ENCODE measurements at regions not wholly inside any gene's neighbourhood (a gene's known extent, or its start where the extent isn't known, plus 50 kb on each side); places are given as distances from the start of the nearest gene placed in this dataset.

DNA sequence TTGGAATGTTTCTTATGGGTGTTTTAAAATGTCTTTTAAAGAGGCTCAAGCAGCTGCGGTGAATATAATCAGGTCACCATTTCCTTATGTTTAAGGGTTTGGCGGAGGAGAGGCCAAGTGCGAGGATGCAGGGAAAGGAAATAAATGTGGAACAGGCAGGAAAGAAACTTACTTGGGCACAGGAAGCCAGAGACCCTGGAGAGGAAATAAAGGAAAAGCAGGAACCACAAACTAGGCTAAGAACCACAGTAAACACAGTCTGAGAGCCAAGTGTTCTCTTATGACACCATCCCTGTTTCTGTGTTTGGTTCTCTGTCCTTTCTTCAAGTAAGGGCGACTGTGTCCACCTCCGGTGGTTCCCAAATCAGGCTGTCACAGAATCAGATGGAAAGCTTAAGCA is 166.5 kb downstream of the C9orf152 start:
- Mint-ChIP-seq H3K27me3 (ENCODE audit: low read depth, poor library complexity) (peaks cover 19% of the 10 kb centered on the region), H3K4me3 (no peak overlapping the region), H3K27ac (peak overlapping the region; percentile 12), H3K36me3 (ENCODE audit: low read depth) (no peaks in the 10 kb centered on the region), H3K9me3 (peaks cover 8% of the 10 kb centered on the region), H3K4me1 (peaks cover 4% of the 10 kb centered on the region)
- TF ChIP-seq, protein P1, sequence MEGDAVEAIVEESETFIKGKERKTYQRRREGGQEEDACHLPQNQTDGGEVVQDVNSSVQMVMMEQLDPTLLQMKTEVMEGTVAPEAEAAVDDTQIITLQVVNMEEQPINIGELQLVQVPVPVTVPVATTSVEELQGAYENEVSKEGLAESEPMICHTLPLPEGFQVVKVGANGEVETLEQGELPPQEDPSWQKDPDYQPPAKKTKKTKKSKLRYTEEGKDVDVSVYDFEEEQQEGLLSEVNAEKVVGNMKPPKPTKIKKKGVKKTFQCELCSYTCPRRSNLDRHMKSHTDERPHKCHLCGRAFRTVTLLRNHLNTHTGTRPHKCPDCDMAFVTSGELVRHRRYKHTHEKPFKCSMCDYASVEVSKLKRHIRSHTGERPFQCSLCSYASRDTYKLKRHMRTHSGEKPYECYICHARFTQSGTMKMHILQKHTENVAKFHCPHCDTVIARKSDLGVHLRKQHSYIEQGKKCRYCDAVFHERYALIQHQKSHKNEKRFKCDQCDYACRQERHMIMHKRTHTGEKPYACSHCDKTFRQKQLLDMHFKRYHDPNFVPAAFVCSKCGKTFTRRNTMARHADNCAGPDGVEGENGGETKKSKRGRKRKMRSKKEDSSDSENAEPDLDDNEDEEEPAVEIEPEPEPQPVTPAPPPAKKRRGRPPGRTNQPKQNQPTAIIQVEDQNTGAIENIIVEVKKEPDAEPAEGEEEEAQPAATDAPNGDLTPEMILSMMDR (IDR thresholded peaks at IDR 0.05), result no peak
- DNase-seq, result no peak

DNA sequence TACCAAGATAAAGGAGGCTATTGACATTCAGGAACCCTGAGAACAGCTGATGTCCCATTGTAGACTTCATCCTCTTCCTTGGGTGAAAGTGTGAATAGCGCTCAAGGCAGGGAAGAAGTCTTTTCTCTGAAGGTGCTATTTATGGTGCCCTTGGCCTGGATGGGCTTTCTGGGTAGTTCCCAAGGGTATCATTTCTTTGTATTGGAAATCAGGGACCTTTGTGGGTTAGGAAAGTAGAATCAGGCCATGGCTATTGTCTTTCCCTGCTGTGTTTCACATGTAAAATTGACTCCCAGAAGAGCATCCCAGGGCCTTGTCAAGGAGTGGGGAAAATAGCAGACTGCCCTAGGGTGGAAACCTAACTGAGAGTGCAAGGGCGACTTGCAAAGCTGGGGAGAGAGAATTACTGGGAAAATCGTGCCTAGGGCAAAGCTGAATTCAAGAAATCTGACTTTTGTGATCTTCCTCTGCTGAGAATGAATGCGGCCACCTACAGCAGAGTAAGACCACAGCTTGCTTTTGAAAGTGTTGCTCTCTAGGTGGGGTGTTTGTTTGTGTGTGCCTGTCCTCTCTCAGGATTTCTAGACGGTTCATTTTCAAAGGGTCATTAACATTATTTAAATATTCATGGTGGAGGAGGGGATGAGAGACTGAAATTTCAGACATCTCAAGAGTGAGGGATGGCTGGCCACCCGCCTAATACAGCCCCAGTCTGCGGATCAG is 160.6 kb downstream of the C9orf152 start:
- Mint-ChIP-seq H3K4me1 (peaks cover 38% of the 10 kb centered on the region), H3K27ac (peak overlapping the region; percentile 30), H3K4me3 (peak overlapping the region; percentile 90), H3K36me3 (ENCODE audit: low read depth) (no peaks in the 10 kb centered on the region), H3K9me3 (peaks cover 8% of the 10 kb centered on the region), H3K27me3 (ENCODE audit: low read depth, poor library complexity) (peaks cover 62% of the 10 kb centered on the region)
- no peak for DNase-seq
- TF ChIP-seq, protein P1 (IDR thresholded peaks at IDR 0.05), result no peak

DNA sequence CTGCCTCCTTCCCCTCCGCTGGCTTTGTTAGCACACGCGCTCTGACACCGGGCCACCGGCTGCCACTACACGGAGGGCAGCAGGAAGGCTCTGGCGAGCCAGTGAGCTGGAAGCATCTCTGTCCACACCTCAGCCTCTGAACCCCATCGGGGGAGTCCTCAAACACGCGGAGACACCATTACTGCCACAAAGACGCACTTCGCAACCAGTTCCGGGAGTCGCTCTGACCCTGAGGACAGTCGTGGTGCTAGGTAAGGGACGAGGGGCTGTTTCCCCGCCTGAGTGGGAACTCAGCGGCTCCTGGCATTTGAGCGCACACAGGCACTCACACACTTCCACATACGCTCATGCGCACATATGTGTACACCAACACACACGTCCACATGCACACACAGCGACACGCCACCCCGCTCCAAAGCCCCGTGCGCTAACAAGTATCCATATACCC is 160.0 kb downstream of the C9orf152 start:
- peaks cover 38% of the 10 kb centered on the region for H3K4me1 Mint-ChIP-seq
- peak overlapping the region; percentile 90 for H3K4me3 Mint-ChIP-seq
- H3K9me3 Mint-ChIP-seq, result peaks cover 8% of the 10 kb centered on the region
- no peaks in the 10 kb centered on the region for H3K36me3 Mint-ChIP-seq (ENCODE audit: low read depth)
- H3K27me3 Mint-ChIP-seq (ENCODE audit: low read depth, poor library complexity), result peaks cover 66% of the 10 kb centered on the region
- peak; percentile 52 for DNase-seq
- H3K27ac Mint-ChIP-seq, result peak overlapping the region; percentile 30
- TF ChIP-seq, protein P1 (IDR thresholded peaks at IDR 0.05), result no peak

DNA sequence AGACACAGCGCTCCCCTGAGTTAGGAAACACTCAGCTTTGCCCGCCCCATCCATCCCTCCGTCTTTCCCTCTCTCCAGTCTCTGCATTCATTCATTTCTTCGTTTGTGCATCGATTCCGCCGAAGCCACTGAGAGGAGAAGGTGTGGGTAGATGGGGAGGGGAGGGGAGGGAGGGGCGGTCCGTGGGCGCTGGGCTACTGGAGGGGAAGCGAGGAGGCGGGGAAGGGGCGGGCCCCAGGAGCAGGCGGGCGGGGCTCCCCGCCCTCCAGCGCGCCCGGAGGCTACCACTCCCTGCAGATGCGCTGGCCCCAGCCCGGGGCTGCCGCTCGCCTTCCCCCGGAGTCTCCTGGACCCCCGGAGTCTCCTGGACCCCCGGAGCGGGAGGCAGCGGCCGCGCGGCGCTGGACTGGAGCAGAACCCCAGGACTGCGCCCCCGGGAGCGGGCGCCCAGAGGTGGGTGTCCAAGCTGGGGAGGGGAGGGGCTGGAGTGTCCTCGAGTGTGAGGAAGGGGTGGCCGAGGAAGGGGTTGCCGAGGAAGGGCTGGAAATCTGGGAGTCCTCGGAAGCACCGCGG is 159.5 kb downstream of the C9orf152 start:
- peak overlapping the region; percentile 90 for H3K4me3 Mint-ChIP-seq
- H3K27ac Mint-ChIP-seq, result no peak overlapping the region
- peaks cover 68% of the 10 kb centered on the region for H3K27me3 Mint-ChIP-seq (ENCODE audit: low read depth, poor library complexity)
- H3K9me3 Mint-ChIP-seq, result peaks cover 8% of the 10 kb centered on the region
- DNase-seq, result peak; percentile 88
- peaks cover 38% of the 10 kb centered on the region for H3K4me1 Mint-ChIP-seq
- no peaks in the 10 kb centered on the region for H3K36me3 Mint-ChIP-seq (ENCODE audit: low read depth)
- TF ChIP-seq, protein P1 (IDR thresholded peaks at IDR 0.05), result no peak

DNA sequence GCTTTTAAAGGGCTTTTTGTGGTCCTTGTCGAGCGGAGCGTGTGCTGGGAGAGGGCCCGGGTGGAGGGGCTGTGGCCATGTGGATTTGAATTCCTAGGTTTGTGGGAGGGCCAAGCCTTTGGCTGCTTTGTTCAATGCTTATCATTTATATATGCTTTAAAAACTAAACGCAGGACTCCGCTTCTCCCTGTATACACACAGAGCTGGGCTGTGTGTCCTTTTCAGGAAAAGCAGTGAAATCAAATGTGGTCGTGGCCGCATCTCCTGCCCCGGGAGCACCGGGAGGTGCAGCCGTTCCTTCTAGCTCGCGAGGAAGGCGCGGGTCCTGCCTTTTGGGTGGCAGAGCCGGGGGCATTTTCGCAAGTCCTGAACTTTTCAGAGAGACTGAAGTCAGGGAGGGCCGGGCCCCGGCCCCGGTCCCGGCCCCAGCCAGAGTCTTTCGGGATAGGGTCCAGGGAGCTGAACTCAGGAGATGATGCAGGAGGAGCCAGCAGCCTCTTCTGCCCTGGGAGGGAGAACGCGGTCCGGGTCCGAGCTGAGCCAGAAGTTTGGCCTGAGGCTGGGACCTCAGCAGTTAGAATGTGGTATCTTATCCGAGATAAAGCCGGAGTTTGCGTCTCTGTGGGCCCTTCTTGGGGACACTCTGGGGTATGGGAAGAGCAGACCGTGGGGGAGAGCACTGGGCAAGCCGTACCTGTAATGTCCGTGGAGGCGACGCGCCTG is 158.8 kb downstream of the C9orf152 start:
- peaks cover 70% of the 10 kb centered on the region for H3K27me3 Mint-ChIP-seq (ENCODE audit: low read depth, poor library complexity)
- TF ChIP-seq, protein P1 (IDR thresholded peaks at IDR 0.05), result no peak
- H3K27ac Mint-ChIP-seq, result peak overlapping the region; percentile 29
- H3K4me1 Mint-ChIP-seq, result peaks cover 38% of the 10 kb centered on the region
- H3K4me3 Mint-ChIP-seq, result peak overlapping the region; percentile 90
- peaks cover 4% of the 10 kb centered on the region for H3K9me3 Mint-ChIP-seq
- peak; percentile 38 for DNase-seq
- no peaks in the 10 kb centered on the region for H3K36me3 Mint-ChIP-seq (ENCODE audit: low read depth)
